IgD-negative memory B cell (primary cell): ENCODE measurements at regions not wholly inside any gene's neighbourhood (a gene's known extent, or its start where the extent isn't known, plus 50 kb on each side); places are given as distances from the start of the nearest gene placed in this dataset.
"Not testable (repeated sequence)": the region's sequence is repeated elsewhere in the genome, so short reads cannot be mapped to it uniquely, and the experiment has no call there.

ENCODE experiments used
- H3K27ac Mint-ChIP-seq, 3 donors: one replicate each; pipeline ENCODE4 v1.8.0; 2020 to 2022; ENCODE audit warnings: mild to moderate bottlenecking in 3 of 3, mixed read lengths in 3 of 3, moderate library complexity in 1 of 3
- H3K27me3 Mint-ChIP-seq: one replicate; pipeline ENCODE4 v1.8.0; 2021; ENCODE audit warnings: mixed read lengths
- H3K36me3 Mint-ChIP-seq: one replicate; pipeline ENCODE4 v1.8.0; 2020; ENCODE audit warnings: mild to moderate bottlenecking, mixed read lengths
- H3K4me1 Mint-ChIP-seq, 3 donors: one replicate each; pipeline ENCODE4 v1.8.0; 2020 to 2022; ENCODE audit warnings: mixed read lengths in 3 of 3, mild to moderate bottlenecking in 1 of 3
- H3K4me3 Mint-ChIP-seq, 4 donors: one replicate each; pipeline ENCODE4 v1.8.0; 2020 to 2022; ENCODE audit warnings: mild to moderate bottlenecking in 4 of 4, mixed read lengths in 4 of 4, moderate library complexity in 3 of 4
- H3K9me3 Mint-ChIP-seq, 3 donors: one replicate each; pipeline ENCODE4 v1.8.0; 2020 to 2021; ENCODE audit warnings: mixed read lengths in 3 of 3, mild to moderate bottlenecking in 1 of 3

- Mint-ChIP-seq H3K9me3 (peaks cover 0 to 2% (median 0%) of the 10 kb centered on the region in 3 donors), H3K4me3 (no peak overlapping the region), H3K27ac (no peak overlapping the region), H3K4me1 (no peaks in the 10 kb centered on the region), H3K36me3 (no peaks in the 10 kb centered on the region), H3K27me3 (peaks cover 9% of the 10 kb centered on the region)
These were observed 65.1 kb upstream of the GJB6 start for GRCh38 chr13:20297181-20297580.

DNA sequence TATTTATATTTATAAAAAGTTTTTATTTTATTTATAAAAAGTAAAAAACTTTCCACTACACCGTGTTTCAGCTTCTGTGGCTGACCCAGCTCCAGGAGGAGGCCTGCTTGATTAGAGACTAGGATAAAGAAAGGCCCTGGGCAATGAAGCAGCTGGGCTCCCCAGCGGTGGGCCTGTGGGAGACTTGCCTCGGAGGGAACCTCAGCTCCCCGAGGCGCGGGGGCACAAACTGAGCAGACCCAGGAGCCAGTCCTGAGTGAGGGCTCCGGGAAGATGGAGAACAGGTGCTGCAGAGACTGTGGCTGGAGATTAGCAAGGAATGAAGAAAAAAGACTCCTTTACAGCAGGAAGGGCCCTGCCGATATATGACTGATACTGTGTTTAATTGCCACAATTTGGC lies 63.8 kb upstream of the GJB6 start:
- Mint-ChIP-seq H3K4me3 (no peak overlapping the region), H3K27me3 (peaks cover 2% of the 10 kb centered on the region), H3K4me1 (peaks cover 0 to 2% (median 0%) of the 10 kb centered on the region in 3 donors), H3K36me3 (no peaks in the 10 kb centered on the region), H3K9me3 (peaks cover 0 to 2% (median 0%) of the 10 kb centered on the region in 3 donors), H3K27ac (no peak overlapping the region)

DNA sequence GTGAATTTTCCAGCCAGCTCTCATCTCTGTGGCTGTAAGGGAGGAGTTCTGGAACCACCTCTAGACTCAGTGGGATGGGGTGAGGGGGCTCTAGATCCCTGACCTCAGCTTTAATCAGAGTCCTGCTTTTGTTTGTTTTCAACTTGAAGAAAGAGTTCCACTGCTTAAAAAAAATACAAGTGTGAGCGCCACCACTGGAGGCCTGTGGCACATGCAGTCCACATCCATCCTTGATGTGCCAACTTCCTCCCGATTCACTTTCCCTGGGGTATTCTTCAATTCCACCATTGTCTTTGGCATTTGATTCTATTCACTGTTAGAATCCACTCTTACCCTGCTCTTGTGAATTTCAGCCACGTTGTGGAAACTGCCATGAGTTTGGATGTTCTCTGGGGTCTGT lies 62.4 kb upstream of the GJB6 start:
- Mint-ChIP-seq H3K27ac (no peak overlapping the region), H3K27me3 (no peaks in the 10 kb centered on the region), H3K36me3 (no peaks in the 10 kb centered on the region), H3K4me3 (no peak overlapping the region), H3K4me1 (peaks cover 0 to 2% (median 0%) of the 10 kb centered on the region in 3 donors), H3K9me3 (peaks cover 0 to 2% (median 0%) of the 10 kb centered on the region in 3 donors)

DNA sequence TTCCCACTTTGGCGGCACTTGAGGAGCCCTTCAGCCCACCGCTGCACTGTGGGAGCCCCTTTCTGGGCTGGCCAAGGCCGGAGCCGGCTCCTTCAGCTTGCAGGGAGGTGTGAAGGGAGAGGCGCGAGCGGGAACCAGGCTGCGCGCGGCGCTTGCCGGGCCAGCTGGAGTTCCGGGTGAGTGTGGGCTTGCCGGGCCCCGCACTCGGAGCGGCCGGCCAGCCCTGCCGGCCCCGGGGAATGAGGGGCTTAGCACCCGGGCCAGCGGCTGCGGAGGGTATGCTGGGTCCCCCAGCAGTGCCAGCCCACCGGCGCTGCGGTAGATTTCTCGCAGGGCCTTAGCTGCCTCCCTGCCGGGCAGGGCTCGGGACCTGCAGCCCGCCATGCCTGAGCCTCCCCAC lies 60.2 kb upstream of the GJB6 start:
- H3K4me1 Mint-ChIP-seq, H3K27ac Mint-ChIP-seq, H3K4me3 Mint-ChIP-seq, H3K9me3 Mint-ChIP-seq, H3K27me3 Mint-ChIP-seq, H3K36me3 Mint-ChIP-seq: not testable (repeated sequence)

- Mint-ChIP-seq H3K4me3 (no peak overlapping the region), H3K27me3 (no peaks in the 10 kb centered on the region), H3K27ac (no peak overlapping the region), H3K36me3 (no peaks in the 10 kb centered on the region), H3K9me3 (peaks cover 5 to 10% (median 10%) of the 10 kb centered on the region in 3 donors), H3K4me1 (peaks cover 0 to 2% (median 0%) of the 10 kb centered on the region in 3 donors)
These were observed 59.6 kb upstream of the GJB6 start for GRCh38 chr13:20291675-20292074.

DNA sequence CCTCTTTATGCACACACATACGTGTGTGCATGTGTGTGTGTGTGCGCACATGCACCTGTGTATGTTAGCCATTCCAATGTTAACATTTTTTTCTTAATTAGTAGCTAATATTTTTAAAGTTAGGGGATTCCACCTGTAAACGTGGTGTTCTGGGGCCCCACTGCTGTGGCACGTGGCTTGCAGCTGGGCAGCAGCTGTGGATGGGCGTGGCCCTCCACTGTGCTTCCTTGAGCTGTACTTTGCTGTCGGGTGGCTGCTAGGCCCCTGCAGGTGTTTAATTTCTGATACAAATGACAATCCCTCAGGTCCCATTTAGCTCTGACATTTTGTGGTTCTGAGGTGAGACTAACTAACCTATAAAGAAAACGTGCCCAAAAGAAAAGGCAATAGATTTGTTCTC lies 58.9 kb upstream of the GJB6 start:
- H3K27ac Mint-ChIP-seq = no peak overlapping the region
- H3K9me3 Mint-ChIP-seq = peaks cover 5 to 16% (median 13%) of the 10 kb centered on the region in 3 donors
- peaks cover 0 to 2% (median 0%) of the 10 kb centered on the region in 3 donors for H3K4me1 Mint-ChIP-seq
- no peaks in the 10 kb centered on the region for H3K27me3 Mint-ChIP-seq
- peaks cover 1% of the 10 kb centered on the region for H3K36me3 Mint-ChIP-seq
- no peak overlapping the region for H3K4me3 Mint-ChIP-seq

GRCh38 chr13:20288561-20288960 lies 56.4 kb upstream of the GJB6 start:
- Mint-ChIP-seq H3K36me3 (peaks cover 1% of the 10 kb centered on the region), H3K4me1 (peaks cover 0 to 2% (median 0%) of the 10 kb centered on the region in 3 donors), H3K9me3 (peaks cover 11 to 23% (median 16%) of the 10 kb centered on the region in 3 donors), H3K4me3 (no peak overlapping the region), H3K27ac (no peak overlapping the region), H3K27me3 (no peaks in the 10 kb centered on the region)

DNA sequence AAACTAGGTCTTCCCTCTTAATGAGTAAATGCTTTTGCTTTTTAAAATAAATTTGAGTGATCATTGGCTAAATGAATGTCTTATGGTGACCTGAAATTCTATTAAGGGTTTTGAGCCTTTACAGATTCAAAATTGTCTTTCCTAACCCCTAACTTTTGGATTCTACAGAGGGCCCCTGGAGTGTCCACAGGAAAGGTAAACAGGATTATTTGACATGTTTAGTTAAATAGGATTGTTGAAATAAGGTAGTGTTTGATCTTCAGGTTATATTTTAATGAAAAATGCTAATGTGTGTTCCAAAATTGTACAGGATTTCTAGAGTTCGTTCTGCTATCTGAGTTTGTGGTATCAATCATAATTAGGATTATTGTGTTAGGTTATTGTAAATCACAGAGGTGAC lies 55.9 kb upstream of the GJB6 start:
- Mint-ChIP-seq H3K36me3 (peaks cover 1% of the 10 kb centered on the region), H3K9me3 (peaks cover 11 to 23% (median 16%) of the 10 kb centered on the region in 3 donors), H3K27ac (no peak overlapping the region), H3K4me1 (peaks cover 0 to 2% (median 0%) of the 10 kb centered on the region in 3 donors), H3K27me3 (no peaks in the 10 kb centered on the region), H3K4me3 (no peak overlapping the region)

GRCh38 chr13:20285530-20285929 lies 53.4 kb upstream of the GJB6 start:
- Mint-ChIP-seq H3K27ac (no peak overlapping the region), H3K27me3 (no peaks in the 10 kb centered on the region), H3K4me3 (no peak overlapping the region), H3K36me3 (peaks cover 1% of the 10 kb centered on the region), H3K9me3 (peaks cover 11 to 27% (median 16%) of the 10 kb centered on the region in 3 donors), H3K4me1 (no peaks in the 10 kb centered on the region)
